ENCODE measurements at regions not wholly inside any gene's neighbourhood (a gene's known extent, or its start where the extent isn't known, plus 50 kb on each side); places are given as distances from the start of the nearest gene placed in this dataset.

DNA sequence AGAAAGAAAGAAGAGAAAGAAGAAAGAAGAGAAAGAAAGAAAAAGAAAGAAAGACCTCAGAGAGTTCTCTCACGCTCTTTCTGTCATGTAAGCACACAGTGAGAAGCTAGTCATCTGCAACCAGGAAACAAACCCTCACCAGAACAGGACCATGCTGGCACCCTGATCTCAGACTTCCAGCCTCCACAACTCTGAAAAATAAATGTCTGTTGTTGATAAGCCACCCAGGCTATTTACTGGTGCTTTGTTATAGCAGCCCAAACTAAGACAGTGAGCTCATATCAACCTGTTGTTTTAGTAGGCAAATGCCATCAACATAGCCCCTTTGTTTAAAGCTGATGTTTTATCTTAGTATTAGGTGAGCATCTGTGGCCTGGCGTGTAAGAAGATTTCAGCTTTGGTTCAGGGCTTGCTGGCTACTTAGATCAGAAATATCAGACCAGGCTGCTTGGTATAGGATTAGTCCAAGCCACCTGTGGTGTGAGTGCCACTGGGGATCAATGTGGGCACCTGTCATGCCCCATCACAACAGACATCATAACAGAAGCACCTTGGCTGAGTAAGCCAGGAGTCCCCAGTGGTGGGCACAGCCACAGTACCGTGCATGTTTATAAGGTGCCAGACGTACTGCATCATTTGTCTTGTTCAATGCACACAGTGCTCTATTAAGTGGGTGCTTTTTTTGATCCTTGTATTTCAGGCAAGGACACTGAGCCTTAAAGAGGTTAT is 94.4 kb downstream of the LBH start:
- H2AFZ ChIP-seq (ENCODE audit: low read depth, low read length), result no peak overlapping the region
- H3K9me3 ChIP-seq (replicated peaks; ENCODE audit: control insufficient read depth, insufficient read depth, low read length), result no peaks in the 10 kb centered on the region
- ChIA-PET CTCF (no interaction called here), POLR2A (no interaction called here)
- no peak overlapping the region for H3K4me2 ChIP-seq (ENCODE audit: insufficient read depth, low read length)
- dilution Hi-C loops (cut with MboI; ENCODE audit: extremely low pct_ligation_motif_present, low sequenced_read_pairs), result no loop called here
- no peak overlapping the region for H3K27ac ChIP-seq (ENCODE audit: insufficient read depth, low read depth, low read length)
- H3K9me1 ChIP-seq (replicated peaks; ENCODE audit: control insufficient read depth, extremely low read depth, insufficient read depth, low read length), result no peaks in the 10 kb centered on the region
- DNase-seq (ENCODE audit: low read depth, low spot score) (no peak), FAIRE-seq (no peak)
- no peaks in the 10 kb centered on the region for H4K20me1 ChIP-seq (replicated peaks; ENCODE audit: control insufficient read depth, extremely low read depth, insufficient read depth, low read length)
- BruUV-seq (replicated peaks), result no TSS peak
- intact Hi-C loops (cut with micrococcal nuclease), result no loop called here
- no peak overlapping the region for H3K9ac ChIP-seq (replicated peaks; ENCODE audit: extremely low read depth, insufficient read depth, low read length)
- TF ChIP-seq POLR2A (IDR thresholded peaks at IDR 0.05; ENCODE audit: low read depth, low read length) (no peak), MAX (IDR thresholded peaks at IDR 0.05; ENCODE audit: insufficient read depth, insufficient read length) (no peak), GATA2 (IDR thresholded peaks at IDR 0.05; ENCODE audit: insufficient read depth, insufficient read length, low read depth, low read length) (no peak), POLR2AphosphoS5 (IDR thresholded peaks at IDR 0.05; ENCODE audit: insufficient read depth, low read depth, low read length) (no peak), MYC (IDR thresholded peaks at IDR 0.05; ENCODE audit: low read depth, low read length) (no peak), EZH2 (IDR thresholded peaks at IDR 0.05; ENCODE audit: borderline replicate concordance, low read depth, low read length, severe bottlenecking) (no peak), CTCF (IDR thresholded peaks at IDR 0.05; ENCODE audit: extremely low read depth in 1 of 2, insufficient read depth in 1 of 2, low read depth in 1 of 2, low read length in 2 of 2) (no peak), JUN (IDR thresholded peaks at IDR 0.05; ENCODE audit: borderline replicate concordance, insufficient read depth, insufficient read length, low read depth) (no peak), FOS (IDR thresholded peaks at IDR 0.05; ENCODE audit: borderline replicate concordance, insufficient read depth, low read length) (no peak)
- H3K36me3 ChIP-seq (ENCODE audit: control insufficient read depth in 2 of 2, extremely low read depth in 1 of 2, insufficient read depth in 2 of 2, low read length in 2 of 2), result no peaks in the 10 kb centered on the region
- no peaks in the 10 kb centered on the region for H3K79me2 ChIP-seq (ENCODE audit: control insufficient read depth, insufficient read depth, low read length)
- H3K4me3 ChIP-seq (replicated peaks in 1 of 3; ENCODE audit: insufficient read depth in 1 of 3, low read depth in 1 of 3, low read length in 3 of 3), result no peak overlapping the region
- H3K4me1 ChIP-seq (ENCODE audit: control insufficient read depth, extremely low read depth, insufficient read depth, low read length), result no peaks in the 10 kb centered on the region
- no peaks in the 10 kb centered on the region for H3K27me3 ChIP-seq (ENCODE audit: control insufficient read depth in 2 of 2, insufficient read depth in 2 of 2, low read length in 2 of 2)

Measured in endothelial cell of umbilical vein (primary cell).